GM19240 (cell line): ENCODE measurements at regions not wholly inside any gene's neighbourhood (a gene's known extent, or its start where the extent isn't known, plus 50 kb on each side); places are given as distances from the start of the nearest gene placed in this dataset.
"Not testable (repeated sequence)": the region's sequence is repeated elsewhere in the genome, so short reads cannot be mapped to it uniquely, and the experiment has no call there.

Experiments used
- DNase-seq: peaks from one replicate; pipeline ENCODE4 v3.0.0; 2011; ENCODE audit warnings: low spot score; ENCODE audit not compliant: insufficient read length

- DNase-seq, result no peak
These were observed 481.5 kb upstream of the HSF2 start for GRCh38 chr6:121917834-121918559.

GRCh38 chr6:121920616-121921015 is 478.8 kb upstream of the HSF2 start:
- no peak for DNase-seq

GRCh38 chr6:121925024-121925423 is 474.4 kb upstream of the HSF2 start:
- no peak for DNase-seq

- no peak for DNase-seq
These were observed 473.8 kb upstream of the HSF2 start for GRCh38 chr6:121925534-121926255.

- DNase-seq, result no peak
These were observed 470.2 kb upstream of the HSF2 start for GRCh38 chr6:121929301-121929700.

DNA sequence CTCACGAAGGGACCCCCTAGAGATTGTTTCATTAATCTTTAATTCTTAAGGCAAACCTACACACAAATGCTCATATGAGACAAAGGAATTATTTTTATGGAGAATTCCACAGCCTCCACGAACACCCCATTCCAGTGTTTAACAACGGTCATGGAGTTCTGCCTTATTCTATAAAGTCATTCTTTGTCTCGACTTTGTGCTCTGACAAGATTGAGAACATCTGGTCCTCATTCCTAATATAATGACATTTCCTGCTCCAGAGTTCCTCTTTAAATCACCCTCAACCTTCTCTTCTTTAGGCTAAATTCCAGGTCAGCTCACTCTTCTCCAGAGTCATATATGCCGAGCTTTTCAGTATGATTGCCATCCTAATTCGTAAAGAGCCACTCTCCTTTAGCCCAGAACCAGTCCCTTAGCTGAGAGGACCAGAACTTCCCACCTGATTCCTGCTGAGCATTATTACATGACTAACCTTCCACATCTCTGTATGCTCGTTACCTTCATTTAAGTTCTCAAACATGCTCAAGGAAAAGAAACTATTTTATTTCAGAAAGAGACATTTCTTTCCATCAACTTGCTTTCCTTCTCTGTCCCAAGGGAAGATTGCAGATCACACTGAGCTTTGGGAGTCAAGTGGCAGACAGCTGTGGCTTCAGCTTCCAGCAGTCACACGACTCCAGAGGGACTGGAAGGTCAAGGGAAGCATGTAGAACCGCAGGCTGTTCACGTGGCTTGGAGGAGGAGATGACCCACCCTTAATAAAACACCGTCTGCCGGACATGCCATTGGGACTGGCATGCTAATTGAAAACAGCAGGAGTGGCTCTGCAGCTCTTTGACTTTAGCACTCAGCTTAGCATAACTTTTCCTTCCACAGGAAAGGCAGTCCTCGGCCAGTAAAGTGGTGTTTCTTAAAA is 467.1 kb upstream of the HSF2 start:
- DNase-seq, result no peak

DNA sequence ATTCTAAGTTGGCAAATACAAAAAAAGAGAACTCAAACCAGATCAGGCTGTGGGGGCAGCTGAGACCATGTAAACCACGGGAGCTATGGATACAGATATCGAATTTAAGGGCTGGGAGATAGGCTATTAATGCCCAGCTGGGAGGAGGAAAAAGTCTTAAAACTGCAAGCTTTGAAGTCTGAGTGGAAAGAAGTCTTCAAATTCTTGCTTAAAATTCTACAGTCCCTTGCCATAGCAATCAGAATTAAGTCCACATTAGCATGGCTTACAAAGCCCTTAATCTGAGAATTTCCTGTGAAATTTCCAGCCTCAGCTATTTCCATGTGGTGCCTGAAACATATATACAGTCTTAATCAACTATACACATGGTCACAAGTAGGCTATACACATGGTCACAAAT is 465.0 kb upstream of the HSF2 start:
- no peak for DNase-seq

DNA sequence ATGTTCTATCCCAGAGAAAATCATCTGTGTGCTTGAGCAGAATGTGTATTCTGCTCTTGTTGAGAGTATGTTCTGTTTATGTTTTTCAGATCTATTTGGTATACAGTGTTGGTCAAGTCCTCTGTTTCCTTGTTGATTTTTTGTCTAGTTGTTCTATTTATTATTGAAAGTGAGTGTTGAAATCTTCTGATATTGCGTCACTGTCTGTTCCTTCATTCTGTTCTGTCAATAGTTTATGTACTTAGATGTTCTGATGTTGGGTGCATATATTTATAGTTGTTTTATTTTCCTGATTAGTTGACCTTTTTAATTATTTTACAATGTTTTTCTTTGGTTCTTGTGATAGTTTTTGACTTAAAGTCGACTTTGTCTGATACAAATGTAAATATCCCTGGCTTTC is 458.7 kb upstream of the HSF2 start:
- DNase-seq, result no peak

DNA sequence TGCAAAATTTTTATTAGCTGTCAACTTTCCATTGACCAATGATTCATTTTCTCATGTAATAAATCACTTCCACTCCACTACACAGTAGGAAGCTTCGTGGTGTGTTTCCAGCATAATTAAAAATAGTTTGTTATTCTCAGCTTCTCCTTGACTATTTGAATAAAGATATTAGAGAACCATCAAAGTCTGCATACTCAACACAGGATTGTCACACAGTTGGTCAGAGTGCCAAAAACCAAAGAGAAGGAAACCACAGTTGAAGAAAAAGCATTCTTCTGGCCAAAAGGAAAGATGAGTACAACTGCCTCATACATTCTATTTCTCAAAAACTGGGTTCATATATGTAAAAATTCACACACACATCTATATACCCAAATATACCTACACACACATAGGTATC is 455.1 kb upstream of the HSF2 start:
- DNase-seq, result no peak

DNA sequence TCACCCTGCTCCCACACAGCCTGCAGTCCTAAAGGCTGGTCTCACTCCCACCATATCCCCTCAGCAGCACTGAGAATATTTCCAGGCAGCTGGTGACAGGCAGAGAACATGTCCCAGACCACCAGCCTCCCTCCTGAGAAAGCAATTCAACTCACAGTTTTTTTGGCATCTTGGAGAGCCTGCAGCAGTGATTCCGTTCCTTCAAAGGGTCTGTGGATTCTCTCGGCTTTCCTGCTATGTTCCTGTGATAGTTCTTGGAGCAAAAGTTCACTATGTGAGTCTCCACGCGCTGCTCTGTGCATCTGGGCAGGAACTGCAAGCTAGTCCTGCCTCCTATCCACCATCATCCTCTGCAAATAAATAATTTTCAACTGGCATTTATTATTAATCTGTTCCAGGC is 448.3 kb upstream of the HSF2 start:
- DNase-seq, result no peak

DNA sequence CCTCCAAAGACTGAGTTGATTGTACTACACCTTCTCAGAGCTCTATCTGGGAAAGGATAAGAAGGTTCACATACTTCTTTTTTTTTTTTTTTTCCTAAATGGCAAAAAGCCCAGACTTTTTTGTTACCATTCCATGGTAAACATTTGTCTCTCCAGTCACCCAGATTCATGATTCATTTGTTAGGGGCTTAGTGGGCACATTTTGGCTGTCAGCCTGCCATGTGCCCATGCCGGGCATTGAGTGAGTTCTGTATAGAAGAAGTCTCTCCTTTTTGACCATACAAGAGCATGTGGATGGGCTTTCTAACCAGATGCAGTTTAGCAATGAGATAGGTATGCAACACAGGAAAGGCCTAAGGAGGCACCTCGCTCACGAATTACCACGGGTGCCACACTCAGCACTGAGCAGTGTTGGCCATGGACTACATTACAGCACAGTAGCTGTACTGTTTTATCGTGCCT is 447.5 kb upstream of the HSF2 start:
- no peak for DNase-seq

DNA sequence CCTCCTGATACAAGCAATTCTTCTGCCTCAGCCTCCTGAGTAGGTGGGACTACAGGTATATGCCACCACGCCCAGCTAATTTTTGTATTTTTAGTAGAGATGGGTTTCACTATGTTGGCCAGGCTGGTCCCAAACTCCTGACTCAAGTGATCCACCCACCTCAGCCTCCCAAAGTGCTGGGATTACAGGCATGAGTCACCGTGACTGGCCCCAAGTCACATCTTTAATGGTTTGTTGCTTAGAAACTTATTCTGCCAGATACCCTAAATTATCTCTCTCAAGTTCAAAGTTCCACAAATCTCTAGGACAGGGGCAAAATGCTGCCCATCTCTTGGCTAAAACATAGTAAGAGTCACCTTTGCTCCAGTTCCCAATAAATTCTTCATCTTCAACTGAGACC is 444.1 kb upstream of the HSF2 start:
- DNase-seq, result not testable (repeated sequence)

DNA sequence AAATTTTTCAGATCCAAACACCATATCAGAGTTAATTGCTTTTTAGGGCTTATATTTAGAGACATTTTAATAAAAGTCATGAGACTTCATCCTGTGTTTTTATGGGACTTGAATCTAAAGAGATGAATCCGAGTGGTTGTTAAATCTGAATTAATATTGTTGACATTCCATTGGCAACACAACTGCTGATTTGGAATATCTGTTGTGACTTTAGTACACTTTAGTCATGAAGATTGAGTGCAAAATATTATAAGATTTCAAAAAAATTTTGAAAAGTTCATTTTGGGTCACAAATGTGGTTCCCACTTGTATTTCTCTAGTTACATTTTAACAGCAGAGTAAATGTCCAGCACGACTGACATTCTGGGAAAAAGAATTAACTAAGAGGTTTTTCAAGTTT is 442.7 kb upstream of the HSF2 start:
- no peak for DNase-seq

GRCh38 chr6:121959501-121959900 is 440.0 kb upstream of the HSF2 start:
- no peak for DNase-seq

DNA sequence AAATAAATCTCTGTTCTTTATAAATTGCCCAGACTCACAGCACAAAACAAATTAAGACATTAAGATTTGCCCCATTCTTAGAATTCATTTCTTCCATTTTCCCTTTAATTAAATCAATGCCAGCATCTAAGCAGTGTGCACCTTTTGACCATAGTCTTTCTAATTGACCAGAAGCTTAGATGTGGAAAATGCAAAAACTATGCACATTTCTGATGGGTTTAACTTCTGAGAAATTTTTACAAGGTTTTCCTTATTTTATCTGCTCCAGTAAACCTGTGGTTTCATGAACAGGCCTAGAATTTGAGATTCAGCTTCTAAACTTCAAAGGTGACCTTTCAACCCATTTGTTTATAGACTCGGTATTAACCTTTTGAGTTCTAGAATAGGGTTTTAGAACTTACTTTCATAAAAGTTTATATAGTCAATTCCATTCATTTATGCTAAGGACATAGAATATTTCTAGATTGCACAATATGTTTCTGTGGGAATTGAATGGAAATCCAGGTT is 437.8 kb upstream of the HSF2 start:
- DNase-seq, result no peak

DNA sequence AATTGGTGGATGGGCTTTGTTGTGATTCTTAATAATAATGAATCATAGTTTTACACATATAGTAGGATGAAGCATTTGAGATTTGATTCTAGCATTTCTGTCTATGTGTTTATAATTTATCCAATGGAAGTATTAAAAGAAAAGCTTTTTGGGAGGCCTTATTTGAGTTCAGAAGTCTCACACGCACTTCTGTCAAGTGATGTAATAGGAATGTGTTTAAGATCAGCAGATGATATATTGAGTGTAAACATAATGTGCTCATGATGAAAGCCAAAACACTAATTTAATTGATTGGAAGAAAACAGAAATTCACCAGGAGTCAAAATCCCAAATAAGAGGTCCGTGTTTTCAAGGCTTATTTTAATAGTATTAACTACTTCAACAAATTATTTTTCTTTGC is 435.6 kb upstream of the HSF2 start:
- no peak for DNase-seq

DNA sequence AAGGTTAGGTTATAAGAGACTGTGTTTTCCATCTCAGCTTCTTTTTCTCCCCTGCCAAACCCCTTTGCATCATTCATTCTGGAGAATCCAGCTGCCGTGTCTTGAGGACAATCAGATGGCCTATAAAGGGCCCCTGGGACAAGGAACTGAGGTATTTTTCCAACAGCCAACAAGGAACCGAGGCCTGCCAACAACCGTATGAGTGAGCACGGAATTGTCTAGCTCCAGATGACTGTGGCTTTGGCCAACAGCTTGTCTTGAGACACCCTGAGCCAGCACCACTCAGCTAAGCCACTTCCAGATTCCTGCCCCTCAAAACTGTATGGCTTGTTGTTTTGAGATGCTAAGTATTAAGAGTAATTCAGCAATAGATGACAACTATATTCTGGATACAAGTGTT is 433.7 kb upstream of the HSF2 start:
- DNase-seq, result no peak

DNA sequence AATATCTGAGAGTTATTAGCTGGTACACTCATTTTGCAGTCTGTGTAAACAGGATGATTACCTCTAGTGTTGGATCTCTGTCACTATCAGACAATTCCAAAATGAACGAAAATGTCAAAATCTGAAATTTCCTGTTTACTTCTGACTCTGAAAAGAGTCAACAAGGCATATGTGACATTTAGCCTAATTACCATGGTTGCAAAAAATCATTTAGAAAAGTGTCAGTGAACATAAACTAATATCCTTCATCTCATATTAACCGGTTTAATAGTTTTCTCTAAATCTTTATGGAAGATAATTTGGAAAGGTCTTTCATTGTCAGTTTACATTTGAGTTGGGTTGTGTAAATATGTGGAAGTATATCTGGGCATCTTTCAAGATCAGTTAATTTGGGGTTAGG is 431.8 kb upstream of the HSF2 start:
- DNase-seq, result no peak

DNA sequence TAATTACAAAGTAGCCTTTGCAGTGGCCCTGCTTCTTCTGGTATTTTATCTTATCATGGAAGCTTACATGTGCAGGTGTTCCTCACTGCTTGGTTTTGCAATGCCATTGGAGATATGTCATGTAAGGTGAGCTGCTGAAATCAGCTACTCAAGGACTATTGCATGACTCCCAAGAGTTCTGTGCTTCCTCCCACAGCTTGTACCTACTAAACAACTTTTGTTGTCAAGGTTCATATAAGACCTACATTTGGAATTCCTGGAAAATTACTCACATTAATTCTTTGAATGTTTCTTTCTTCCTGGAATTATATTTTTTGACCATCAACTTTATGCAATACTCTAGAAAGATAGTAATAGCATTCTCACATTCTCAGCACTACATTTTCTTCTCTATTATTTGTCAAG is 427.5 kb upstream of the HSF2 start:
- DNase-seq, result no peak

DNA sequence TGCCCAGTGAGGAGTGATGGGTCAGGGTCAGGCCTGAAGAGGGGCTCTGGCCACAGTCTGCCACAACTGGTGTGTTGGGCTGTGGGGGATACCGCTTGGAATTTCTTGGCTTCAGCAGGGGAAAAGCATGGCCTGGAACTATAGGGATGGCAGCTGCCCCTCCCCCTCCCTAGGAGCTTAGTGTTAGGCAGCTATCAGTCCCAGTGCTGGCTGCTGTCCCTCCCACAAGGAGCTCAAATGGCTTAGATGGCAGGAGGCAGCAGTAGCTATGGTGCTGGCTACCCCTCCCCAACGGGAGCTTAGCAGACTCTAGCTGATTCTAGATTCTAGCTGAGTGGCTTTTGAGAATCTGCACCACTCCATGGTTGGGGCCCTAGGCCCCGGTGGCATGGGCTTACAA is 414.5 kb upstream of the HSF2 start:
- no peak for DNase-seq

DNA sequence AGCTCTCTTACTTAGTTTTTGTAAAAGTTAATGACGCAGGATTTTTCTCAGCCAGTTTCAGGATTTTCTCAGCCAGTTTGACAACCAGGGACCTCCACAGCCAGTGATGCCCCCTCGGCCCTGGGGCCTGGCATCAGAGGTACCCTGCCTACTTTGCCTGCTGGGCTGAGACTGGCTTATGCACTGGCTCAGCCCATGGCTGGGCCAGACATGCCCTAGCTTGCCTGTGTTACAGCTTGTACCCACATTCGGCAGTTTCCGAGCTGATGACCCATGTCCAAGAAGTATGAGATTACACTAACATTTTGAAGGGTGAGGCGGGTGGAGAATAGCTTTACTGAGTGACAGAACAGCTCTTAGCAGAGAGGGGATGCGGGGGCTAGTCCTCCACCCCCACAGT is 406.1 kb upstream of the HSF2 start:
- DNase-seq, result no peak

- DNase-seq, result no peak
These were observed 404.5 kb upstream of the HSF2 start for GRCh38 chr6:121994919-121995318.
